ENCODE measurements at regions not wholly inside any gene's neighbourhood (a gene's known extent, or its start where the extent isn't known, plus 50 kb on each side); places are given as distances from the start of the nearest gene placed in this dataset.

DNA sequence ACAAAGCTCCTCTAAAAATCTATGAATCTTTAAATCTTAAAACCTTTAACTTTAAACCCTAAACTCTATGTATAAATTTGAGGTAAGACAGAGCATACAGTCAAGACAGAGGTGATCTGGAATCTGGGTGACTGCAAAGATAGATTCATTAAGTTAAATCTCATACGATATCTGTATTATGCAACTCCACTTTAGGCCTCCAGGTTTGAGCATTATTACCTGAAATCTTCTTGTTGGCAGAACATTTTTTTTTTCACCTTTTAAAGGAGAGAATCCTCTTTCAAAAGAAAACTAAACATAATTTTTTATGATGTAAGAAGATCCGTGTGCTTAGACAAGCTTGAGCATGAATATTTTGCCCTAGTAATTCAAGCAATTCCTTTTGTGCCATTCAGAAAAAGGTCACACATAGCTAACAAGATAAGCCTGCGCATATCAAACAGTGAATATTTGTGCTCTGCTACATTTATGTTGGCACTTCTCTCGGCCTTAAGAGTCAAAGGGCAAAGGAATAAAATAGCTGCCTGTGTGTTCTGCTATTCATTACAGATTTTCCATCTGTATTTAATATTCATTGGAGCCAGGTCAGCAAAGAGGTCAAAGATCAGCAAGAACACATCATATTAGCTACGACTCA, 163.3 kb downstream of the TMTC3 start:
- TF ChIP-seq POLR2AphosphoS5 (IDR thresholded peaks at IDR 0.05; ENCODE audit: borderline replicate concordance, low read depth, low read length) (no peak), EZH2 (IDR thresholded peaks at IDR 0.05) (no peak), FOXP2 (optimal IDR thresholded peaks at IDR 0.05; ENCODE audit: control extremely low read depth, extremely low read length, insufficient read depth) (no peak)
